ENCODE measurements at regions not wholly inside any gene's neighbourhood (a gene's known extent, or its start where the extent isn't known, plus 50 kb on each side); places are given as distances from the start of the nearest gene placed in this dataset.

GRCh38 chr2:234761910-234762309 lies 189.9 kb upstream of the SH3BP4 start:
- Histone ChIP-seq H3K9me3 (no peaks in the 10 kb centered on the region), H3K36me3 (no peaks in the 10 kb centered on the region), H3K27ac (no peak overlapping the region), H3K4me3 (no peak overlapping the region), H3K27me3 (no peaks in the 10 kb centered on the region), H3K4me1 (no peaks in the 10 kb centered on the region)
- TF ChIP-seq EP300 (IDR thresholded peaks at IDR 0.05) (no peak), POLR2AphosphoS5 (IDR thresholded peaks at IDR 0.05) (no peak), CTCF (IDR thresholded peaks at IDR 0.05) (no peak), POLR2A (IDR thresholded peaks at IDR 0.05) (no peak)
- no peak for ATAC-seq (ENCODE audit: low FRiP score in 2 of 2)
- DNase-seq, result no peak
- WGBS, 2 donors, result 66 to 71% methylated on average over 4 of the region's 4 CpGs

GRCh38 chr2:234754126-234754525 lies 197.7 kb upstream of the SH3BP4 start:
- 87 to 93% methylated on average over 8 of the region's 8 CpGs for WGBS, 2 donors
- Histone ChIP-seq H3K9me3 (no peaks in the 10 kb centered on the region), H3K36me3 (no peaks in the 10 kb centered on the region), H3K4me1 (no peaks in the 10 kb centered on the region), H3K4me3 (no peak overlapping the region), H3K27ac (no peak overlapping the region), H3K27me3 (no peaks in the 10 kb centered on the region)
- ATAC-seq (ENCODE audit: low FRiP score in 2 of 2), result no peak
- no peak for DNase-seq
- TF ChIP-seq POLR2A (IDR thresholded peaks at IDR 0.05) (no peak), CTCF (IDR thresholded peaks at IDR 0.05) (no peak), EP300 (IDR thresholded peaks at IDR 0.05) (no peak), POLR2AphosphoS5 (IDR thresholded peaks at IDR 0.05) (no peak)

GRCh38 chr2:234753701-234754100 lies 198.1 kb upstream of the SH3BP4 start:
- no peak for ATAC-seq (ENCODE audit: low FRiP score in 2 of 2)
- no peak for DNase-seq
- TF ChIP-seq CTCF (IDR thresholded peaks at IDR 0.05), result no peak
- no peak for TF ChIP-seq EP300 (IDR thresholded peaks at IDR 0.05)
- no peak for TF ChIP-seq POLR2AphosphoS5 (IDR thresholded peaks at IDR 0.05)
- no peak for TF ChIP-seq POLR2A (IDR thresholded peaks at IDR 0.05)
- Histone ChIP-seq H3K36me3 (no peaks in the 10 kb centered on the region), H3K27ac (no peak overlapping the region), H3K4me3 (no peak overlapping the region), H3K9me3 (no peaks in the 10 kb centered on the region), H3K27me3 (no peaks in the 10 kb centered on the region), H3K4me1 (no peaks in the 10 kb centered on the region)
- 75 to 80% methylated on average over 4 of the region's 4 CpGs for WGBS, 2 donors

- Histone ChIP-seq H3K4me1 (no peaks in the 10 kb centered on the region), H3K4me3 (no peak overlapping the region), H3K9me3 (no peaks in the 10 kb centered on the region), H3K27me3 (no peaks in the 10 kb centered on the region), H3K27ac (no peak overlapping the region), H3K36me3 (no peaks in the 10 kb centered on the region)
- TF ChIP-seq POLR2AphosphoS5 (IDR thresholded peaks at IDR 0.05), result no peak
- no peak for TF ChIP-seq CTCF (IDR thresholded peaks at IDR 0.05)
- TF ChIP-seq POLR2A (IDR thresholded peaks at IDR 0.05), result no peak
- no peak for TF ChIP-seq EP300 (IDR thresholded peaks at IDR 0.05)
- 91 to 93% methylated on average over 3 of the region's 3 CpGs for WGBS, 2 donors
- ATAC-seq (ENCODE audit: low FRiP score in 2 of 2), result no peak
- DNase-seq, result no peak
These were observed 198.9 kb upstream of the SH3BP4 start for GRCh38 chr2:234752966-234753365.

- Histone ChIP-seq H3K27ac (no peak overlapping the region), H3K27me3 (no peaks in the 10 kb centered on the region), H3K4me3 (no peak overlapping the region), H3K9me3 (no peaks in the 10 kb centered on the region), H3K36me3 (no peaks in the 10 kb centered on the region), H3K4me1 (no peaks in the 10 kb centered on the region)
- WGBS, 2 donors, result 76 to 80% methylated on average over 3 of the region's 3 CpGs
- TF ChIP-seq POLR2A (IDR thresholded peaks at IDR 0.05), result no peak
- no peak for TF ChIP-seq EP300 (IDR thresholded peaks at IDR 0.05)
- no peak for TF ChIP-seq CTCF (IDR thresholded peaks at IDR 0.05)
- TF ChIP-seq POLR2AphosphoS5 (IDR thresholded peaks at IDR 0.05), result no peak
- DNase-seq (no peak), ATAC-seq (ENCODE audit: low FRiP score in 2 of 2) (no peak)
These were observed 200.4 kb upstream of the SH3BP4 start for GRCh38 chr2:234751275-234751973.
